ENCODE measurements at regions not wholly inside any gene's neighbourhood (a gene's known extent, or its start where the extent isn't known, plus 50 kb on each side); places are given as distances from the start of the nearest gene placed in this dataset.
"Not testable (repeated sequence)": the region's sequence is repeated elsewhere in the genome, so short reads cannot be mapped to it uniquely, and the experiment has no call there.

DNA sequence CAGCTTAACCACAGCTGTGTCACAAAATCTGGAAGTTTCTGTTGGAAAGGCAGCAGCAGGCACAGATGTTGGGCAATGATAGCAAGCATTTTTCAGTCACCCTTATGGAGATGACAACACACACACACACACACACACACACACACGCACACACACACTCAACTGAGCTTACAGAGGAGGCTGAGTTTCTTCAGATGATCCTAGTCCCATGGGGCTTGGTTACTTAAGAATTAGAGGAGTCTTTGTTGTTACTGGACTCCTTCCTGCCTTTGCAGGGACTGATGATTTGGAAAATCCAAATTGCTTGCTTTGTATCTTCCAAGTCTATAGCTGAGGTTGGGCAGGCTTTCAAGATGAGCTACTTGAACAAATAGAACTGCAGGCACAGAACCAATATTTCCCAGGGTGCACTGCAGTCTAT, 740.1 kb upstream of the PITX2 start:
- DNase-seq = peak; percentile 20
- no peaks in the 10 kb centered on the region for H3K9me3 ChIP-seq
- no peak overlapping the region for H3K4me3 ChIP-seq
- no peaks in the 10 kb centered on the region for H3K36me3 ChIP-seq
- H3K27me3 ChIP-seq = no peaks in the 10 kb centered on the region

DNA sequence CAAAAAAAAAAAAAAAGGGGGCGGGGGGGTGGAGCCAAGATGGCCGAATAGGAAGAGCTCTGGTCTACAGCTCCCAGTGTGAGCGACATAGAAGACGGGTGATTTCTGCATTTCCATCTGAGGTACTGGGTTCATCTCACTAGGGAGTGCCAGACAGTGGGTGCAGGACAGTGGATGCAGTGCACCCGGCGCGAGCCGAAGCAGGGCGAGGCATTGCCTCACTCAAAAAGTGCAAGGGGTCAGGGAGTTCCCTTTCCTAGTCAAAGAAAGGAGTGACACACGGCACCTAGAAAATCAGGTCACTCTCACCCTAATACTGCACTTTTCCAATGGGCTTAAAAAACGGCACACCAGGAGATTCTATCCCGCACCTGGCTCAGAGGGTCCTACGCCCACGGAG, 755.0 kb upstream of the PITX2 start:
- not testable (repeated sequence) for H3K4me3 ChIP-seq, H3K36me3 ChIP-seq, H3K27me3 ChIP-seq, DNase-seq, H3K9me3 ChIP-seq

DNA sequence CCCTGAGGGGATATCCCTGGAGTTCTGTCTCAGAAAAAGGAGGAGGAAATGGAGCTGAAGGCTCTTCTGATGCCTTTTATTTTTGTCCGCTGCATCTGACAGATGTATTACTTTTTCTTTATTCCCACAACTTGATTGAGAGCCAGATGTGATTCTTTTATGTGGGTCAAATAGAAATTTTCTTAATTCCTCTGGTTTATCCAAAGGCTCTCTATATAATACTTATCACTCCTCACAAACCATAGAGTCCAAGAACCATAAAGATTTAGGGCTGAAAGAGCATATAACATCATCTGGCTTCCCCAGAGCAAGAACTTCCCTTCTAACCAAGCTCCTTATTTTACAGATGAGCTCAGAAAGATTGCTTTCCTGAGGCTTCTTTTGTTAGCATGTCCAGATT, 756.7 kb upstream of the FAM241A start:
- no peak for DNase-seq
- no peaks in the 10 kb centered on the region for H3K9me3 ChIP-seq
- H3K36me3 ChIP-seq = no peaks in the 10 kb centered on the region
- no peak overlapping the region for H3K4me3 ChIP-seq
- no peaks in the 10 kb centered on the region for H3K27me3 ChIP-seq

DNA sequence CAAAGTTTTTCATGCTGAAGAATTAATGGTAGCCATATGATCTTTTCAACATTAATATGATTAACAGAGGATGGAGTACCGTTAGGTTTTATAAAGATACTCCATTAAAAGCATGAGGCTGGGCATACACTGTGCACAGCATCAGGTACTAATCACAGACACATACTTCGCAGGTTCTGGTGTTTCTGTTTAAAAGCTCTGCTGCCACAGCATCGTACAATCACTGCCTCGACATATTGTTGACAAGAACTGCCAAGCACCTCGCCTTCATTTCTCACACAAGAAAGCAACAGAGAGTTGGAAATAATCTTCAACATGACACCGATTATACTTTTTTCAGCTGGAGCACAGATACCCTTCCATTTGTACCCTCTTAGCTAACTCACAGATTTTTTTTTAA, 753.4 kb upstream of the FAM241A start:
- H3K36me3 ChIP-seq = no peaks in the 10 kb centered on the region
- no peak for DNase-seq
- H3K4me3 ChIP-seq = no peak overlapping the region
- no peaks in the 10 kb centered on the region for H3K9me3 ChIP-seq
- H3K27me3 ChIP-seq = no peaks in the 10 kb centered on the region

DNA sequence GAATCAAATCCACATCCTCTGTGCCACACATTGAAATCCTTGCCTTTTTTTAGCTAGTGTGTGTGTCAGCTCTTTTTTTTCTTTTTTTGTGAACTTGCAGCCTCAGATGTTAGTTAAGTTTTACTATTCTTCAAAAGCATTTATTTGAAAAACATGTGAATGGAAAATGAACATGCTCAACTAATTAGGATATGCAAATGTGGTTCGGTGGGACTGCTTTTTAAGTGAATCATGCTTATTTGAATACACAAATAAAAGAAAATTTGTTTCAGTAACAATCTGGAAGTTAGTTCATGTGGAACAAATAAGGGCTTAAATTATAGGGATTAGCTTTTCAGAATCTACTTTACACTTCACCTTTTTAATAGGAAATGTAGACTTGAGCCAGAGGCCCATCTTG, 751.5 kb upstream of the FAM241A start:
- Histone ChIP-seq H3K9me3 (no peaks in the 10 kb centered on the region), H3K36me3 (no peaks in the 10 kb centered on the region), H3K27me3 (no peaks in the 10 kb centered on the region), H3K4me3 (no peak overlapping the region)
- DNase-seq = no peak

DNA sequence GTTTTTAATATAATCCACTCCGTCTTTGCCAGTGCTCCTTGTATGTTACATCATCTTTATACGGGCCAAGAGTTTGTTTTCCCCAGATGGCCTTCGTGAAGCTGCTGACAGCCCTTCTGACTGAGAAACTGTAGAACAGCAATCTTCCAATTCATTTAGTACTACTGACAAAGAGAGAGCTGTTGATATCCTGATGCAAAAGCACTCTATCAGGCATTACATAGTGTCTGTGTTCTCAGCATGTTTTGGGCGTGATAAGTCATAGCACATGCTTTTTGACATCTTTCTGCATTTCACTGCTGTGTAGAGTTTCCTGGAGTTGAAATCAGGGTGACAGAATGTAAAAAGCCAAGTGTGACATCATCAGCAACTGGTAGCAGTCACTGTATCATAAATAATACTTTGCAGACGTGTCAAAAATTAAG, 746.3 kb upstream of the FAM241A start:
- no peaks in the 10 kb centered on the region for H3K27me3 ChIP-seq
- no peaks in the 10 kb centered on the region for H3K36me3 ChIP-seq
- no peaks in the 10 kb centered on the region for H3K9me3 ChIP-seq
- DNase-seq = no peak
- no peak overlapping the region for H3K4me3 ChIP-seq

DNA sequence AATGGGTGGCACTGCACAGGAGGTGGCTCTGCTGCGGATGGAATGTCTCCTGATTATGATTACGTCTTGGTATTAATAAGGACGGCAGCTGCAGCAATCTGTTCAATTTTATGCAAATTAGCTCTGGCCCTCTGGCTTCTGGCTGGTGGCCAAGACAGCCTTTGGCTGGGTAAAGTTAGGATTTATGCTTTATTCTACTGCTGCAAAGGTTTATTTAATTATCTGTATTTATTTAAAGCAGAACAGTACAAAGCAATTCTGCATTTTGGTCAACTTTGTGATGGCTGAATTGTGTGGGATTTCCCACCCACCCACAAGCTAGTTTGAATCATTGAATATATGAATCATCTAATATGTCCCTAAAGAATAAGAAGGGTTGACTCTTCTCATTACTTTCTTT, 745.6 kb upstream of the FAM241A start:
- Histone ChIP-seq H3K36me3 (no peaks in the 10 kb centered on the region), H3K27me3 (no peaks in the 10 kb centered on the region), H3K4me3 (no peak overlapping the region), H3K9me3 (no peaks in the 10 kb centered on the region)
- no peak for DNase-seq

DNA sequence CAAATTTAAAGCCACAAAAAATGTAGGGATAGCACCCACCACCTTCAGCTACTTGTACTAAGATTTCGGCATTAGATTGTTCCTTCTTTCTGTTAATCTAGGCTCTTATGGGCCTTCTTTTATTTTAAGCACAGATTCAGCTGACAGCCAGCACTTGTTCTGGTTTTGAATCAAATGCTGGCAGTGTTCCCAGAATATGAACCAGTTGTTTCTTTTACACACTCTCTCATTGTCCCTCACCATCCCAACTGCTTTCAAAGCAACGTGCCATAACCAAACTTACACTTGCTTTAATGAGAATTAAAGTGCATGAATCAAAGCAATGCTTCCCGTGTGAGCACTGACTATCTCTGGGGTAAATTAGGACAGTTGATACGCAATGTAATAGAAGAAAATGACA, 744.5 kb upstream of the FAM241A start:
- H3K9me3 ChIP-seq = no peaks in the 10 kb centered on the region
- no peak for DNase-seq
- H3K4me3 ChIP-seq = no peak overlapping the region
- H3K27me3 ChIP-seq = no peaks in the 10 kb centered on the region
- no peaks in the 10 kb centered on the region for H3K36me3 ChIP-seq

DNA sequence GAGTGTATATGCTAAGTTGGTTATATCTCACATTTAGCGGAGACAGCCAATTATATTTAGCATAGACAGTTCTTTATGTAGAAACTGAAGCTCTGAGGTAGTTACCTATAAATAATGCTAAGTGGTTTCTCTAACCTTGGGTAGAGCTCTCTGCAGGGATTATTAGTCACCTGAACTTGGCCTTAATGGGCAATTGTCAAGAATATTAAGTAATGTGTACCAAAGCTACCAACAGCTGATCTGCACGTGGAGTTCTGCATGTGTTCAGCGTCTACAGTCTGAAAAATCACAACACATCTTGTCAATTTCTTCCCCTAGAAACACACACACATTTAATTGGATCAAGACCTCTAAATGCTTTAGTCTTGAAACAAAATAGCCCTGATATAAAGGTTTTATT, 740.6 kb upstream of the FAM241A start:
- no peaks in the 10 kb centered on the region for H3K36me3 ChIP-seq
- DNase-seq = no peak

DNA sequence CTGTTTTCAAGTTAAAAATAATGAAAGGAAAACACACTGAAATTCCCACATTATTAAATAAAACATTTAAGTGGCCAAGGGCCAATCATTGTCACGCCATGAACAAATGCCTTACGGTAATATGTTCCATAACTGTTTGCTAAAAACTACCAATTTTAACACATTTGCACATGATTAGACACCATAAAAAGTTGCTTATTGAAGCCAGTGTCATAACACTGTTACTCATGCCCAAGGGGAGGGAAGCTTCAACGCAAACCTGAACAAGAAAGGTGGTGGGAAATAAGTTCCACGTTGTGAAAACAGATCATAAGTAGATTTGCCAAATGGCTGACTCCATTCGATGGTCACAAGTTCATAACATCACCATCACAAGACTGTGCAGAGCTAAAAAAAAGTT, 739.3 kb upstream of the FAM241A start:
- H3K27me3 ChIP-seq = no peaks in the 10 kb centered on the region
- DNase-seq = no peak

More for the DNA sequence above, 740.6 kb upstream of the FAM241A start:
- Histone ChIP-seq H3K9me3 (no peaks in the 10 kb centered on the region), H3K27me3 (no peaks in the 10 kb centered on the region), H3K4me3 (no peak overlapping the region)

DNA sequence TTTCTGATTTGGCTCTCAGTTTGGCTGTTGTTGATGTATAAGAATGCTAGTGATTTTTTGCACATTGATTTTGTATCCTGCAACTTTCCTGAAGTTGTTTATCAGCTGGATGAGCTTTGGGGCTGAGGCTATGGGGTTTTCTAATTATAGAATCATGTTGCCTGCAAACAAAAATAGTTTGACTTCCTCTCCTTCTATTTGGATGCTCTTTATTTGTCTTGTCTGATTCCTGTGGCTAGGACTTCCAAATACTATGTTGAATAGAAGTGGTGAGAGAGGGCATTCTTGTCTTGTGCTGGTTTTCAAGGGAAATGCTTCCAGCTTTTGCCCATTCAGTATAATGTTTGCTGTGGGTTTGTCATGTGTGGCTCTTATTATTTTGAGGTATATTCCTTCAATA, 734.7 kb upstream of the FAM241A start:
- H3K27me3 ChIP-seq = no peaks in the 10 kb centered on the region
- H3K9me3 ChIP-seq = no peaks in the 10 kb centered on the region
- no peak for DNase-seq

More for the DNA sequence above, 739.3 kb upstream of the FAM241A start:
- Histone ChIP-seq H3K9me3 (no peaks in the 10 kb centered on the region), H3K4me3 (no peak overlapping the region), H3K36me3 (no peaks in the 10 kb centered on the region)

DNA sequence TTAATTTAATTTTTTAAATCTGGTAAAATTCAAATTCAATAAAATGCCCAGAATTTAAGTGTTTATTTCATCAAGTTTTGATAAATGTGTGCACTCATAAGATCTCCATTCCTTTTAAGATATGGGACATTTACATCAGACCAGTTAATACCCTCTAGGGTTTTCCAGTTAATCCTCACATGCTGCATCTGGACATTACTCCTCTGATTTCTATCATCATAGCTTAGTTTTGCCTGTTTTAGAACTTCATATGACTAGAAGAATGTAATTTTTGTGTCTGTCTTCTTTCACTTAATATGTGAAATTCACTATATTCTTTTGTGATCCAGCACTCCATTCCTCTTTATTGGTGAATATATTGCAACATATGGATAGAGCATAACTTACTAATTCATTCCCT, 727.7 kb upstream of the FAM241A start:
- DNase-seq = no peak

More for the DNA sequence above, 734.7 kb upstream of the FAM241A start:
- no peaks in the 10 kb centered on the region for H3K36me3 ChIP-seq
- no peak overlapping the region for H3K4me3 ChIP-seq

DNA sequence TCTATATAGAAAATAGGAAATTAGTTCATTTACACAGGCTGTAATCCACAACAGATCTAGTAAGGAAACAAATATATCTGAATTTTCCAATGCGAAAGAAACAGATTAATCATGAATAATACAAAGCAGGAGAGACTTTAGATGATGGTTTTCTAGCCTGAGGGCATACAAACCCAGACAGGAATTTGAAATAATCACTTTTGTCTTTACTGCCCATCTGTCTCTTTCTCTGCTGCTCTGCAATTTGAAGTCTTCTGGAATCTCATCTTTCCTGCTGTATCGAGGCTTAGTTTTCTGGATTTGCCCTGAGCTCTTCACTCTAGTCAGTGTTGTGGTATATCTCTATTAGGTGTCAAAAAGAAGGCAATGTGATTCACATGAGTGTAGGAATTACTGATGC, 711.8 kb upstream of the FAM241A start:
- Histone ChIP-seq H3K36me3 (no peaks in the 10 kb centered on the region), H3K27me3 (no peaks in the 10 kb centered on the region), H3K4me3 (no peak overlapping the region), H3K9me3 (no peaks in the 10 kb centered on the region)
- DNase-seq = no peak

More for the DNA sequence above, 727.7 kb upstream of the FAM241A start:
- no peaks in the 10 kb centered on the region for H3K9me3 ChIP-seq
- no peaks in the 10 kb centered on the region for H3K36me3 ChIP-seq
- H3K27me3 ChIP-seq = no peaks in the 10 kb centered on the region
- no peak overlapping the region for H3K4me3 ChIP-seq

DNA sequence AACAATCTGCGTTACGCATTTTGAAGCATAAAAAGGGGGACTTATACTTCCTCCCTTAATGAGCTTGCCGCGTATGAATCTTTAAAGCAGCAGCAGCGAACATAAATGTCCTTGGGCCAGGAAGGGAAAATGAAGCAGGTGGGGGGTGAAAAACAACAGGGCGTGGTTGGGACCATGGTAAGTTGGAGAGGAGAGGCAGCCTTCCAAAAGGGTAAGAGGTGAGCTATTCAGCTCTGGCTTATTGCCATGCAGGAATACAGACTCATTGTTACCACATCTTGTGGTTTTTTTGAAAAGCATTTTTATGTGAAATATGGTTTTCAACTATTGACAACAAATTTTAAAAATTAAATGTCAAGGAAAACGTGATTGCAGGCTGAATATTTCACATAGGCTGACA, 710.7 kb upstream of the FAM241A start:
- DNase-seq = no peak
- Histone ChIP-seq H3K4me3 (no peak overlapping the region), H3K9me3 (no peaks in the 10 kb centered on the region), H3K36me3 (no peaks in the 10 kb centered on the region), H3K27me3 (no peaks in the 10 kb centered on the region)

DNA sequence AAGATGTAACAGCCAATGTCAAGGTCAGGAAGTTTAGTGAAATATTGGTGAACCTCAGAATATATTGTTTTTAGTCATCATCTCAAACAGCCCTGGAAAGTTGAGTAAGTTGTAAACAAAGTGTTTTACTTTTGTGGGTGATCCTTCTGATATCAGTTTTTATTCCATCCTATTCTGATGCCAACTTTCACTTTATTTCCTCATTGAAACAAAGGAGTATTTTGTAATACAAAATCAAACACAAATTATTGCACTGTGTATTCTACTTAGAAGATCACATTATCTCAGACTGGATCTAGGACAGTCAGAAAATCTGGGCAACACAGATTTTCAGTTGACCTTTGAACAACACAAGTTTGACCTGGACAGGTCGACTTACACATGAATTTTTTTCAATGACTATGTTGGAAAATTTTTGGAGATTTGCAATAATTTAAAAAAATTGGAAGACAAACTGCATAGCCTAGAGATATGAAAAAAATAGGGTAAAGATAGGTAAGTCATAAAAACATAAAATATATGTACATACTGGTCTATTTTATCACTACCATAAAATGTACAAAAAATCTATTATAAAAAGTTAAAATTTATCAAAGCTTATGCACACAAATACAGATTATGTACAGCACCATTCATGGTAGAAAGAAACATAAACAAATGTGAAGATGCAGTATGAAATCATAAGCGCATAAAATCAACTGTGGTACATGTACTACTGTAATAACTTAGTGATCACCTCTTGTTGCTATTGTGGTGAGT, 709.1 kb upstream of the FAM241A start:
- H3K27me3 ChIP-seq = no peaks in the 10 kb centered on the region
- H3K36me3 ChIP-seq = no peaks in the 10 kb centered on the region
- H3K4me3 ChIP-seq = no peak overlapping the region
- DNase-seq = no peak
- H3K9me3 ChIP-seq = no peaks in the 10 kb centered on the region

DNA sequence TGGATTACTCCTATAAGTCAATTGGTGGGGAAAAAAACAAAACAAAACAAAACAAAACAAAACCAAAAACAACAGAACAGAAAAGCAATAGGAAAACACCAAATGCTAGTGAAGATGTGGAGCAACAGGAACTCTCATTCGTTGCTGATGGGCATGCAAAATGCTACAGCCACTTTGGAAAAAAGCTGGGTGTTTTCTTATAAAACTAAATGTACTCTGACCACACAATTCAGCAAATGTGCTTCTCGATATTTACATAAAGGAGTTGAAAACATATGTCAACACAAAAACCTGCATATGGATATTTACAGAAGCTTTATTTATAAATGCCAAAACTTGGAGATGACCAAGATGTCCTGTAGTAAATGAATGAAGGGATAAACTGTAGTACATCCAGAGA, 703.6 kb upstream of the FAM241A start:
- no peak overlapping the region for H3K4me3 ChIP-seq
- no peaks in the 10 kb centered on the region for H3K9me3 ChIP-seq
- H3K36me3 ChIP-seq = no peaks in the 10 kb centered on the region
- DNase-seq = no peak
- no peaks in the 10 kb centered on the region for H3K27me3 ChIP-seq

DNA sequence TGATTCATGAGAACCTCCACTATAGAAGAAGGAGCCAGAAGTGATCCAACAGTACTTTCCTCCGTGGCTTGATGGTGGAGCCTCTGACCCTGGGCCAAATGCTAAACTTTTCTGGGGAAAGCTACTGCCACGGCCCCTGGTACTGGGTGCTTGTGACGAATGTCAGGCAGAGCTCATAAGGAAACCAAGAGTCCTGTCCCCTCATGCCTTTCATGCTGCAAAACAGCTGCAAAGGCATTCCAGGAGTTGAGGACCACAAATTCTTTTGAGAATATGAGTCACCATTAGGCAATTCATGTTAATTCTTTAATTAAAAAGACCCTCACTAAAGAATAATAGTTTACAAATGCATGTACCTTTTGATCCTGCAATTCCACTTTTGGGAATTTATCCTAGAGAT, 700.4 kb upstream of the FAM241A start:
- H3K27me3 ChIP-seq, H3K9me3 ChIP-seq, H3K4me3 ChIP-seq, H3K36me3 ChIP-seq, DNase-seq: not testable (repeated sequence)

DNA sequence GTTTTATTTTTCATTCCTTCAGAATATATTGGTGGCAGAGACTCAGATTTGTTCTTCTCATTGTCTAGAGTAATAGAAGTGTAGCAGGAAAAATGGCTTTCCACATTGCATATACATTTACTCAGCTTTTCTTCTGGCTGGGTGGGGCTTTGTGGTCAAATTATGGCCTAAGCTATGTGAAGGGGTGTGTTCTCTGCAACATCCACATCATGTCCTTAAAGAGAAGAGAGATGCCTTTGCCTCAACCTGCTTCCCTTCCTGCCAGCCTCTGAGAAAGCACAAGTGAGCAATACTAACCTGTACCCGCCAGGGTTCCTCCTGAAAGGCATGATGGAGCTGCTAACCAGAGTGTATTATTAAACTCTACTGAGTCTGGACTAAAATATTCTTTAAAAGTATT, 695.6 kb upstream of the FAM241A start:
- DNase-seq = no peak
- Histone ChIP-seq H3K36me3 (no peaks in the 10 kb centered on the region), H3K4me3 (no peak overlapping the region), H3K9me3 (no peaks in the 10 kb centered on the region), H3K27me3 (no peaks in the 10 kb centered on the region)

DNA sequence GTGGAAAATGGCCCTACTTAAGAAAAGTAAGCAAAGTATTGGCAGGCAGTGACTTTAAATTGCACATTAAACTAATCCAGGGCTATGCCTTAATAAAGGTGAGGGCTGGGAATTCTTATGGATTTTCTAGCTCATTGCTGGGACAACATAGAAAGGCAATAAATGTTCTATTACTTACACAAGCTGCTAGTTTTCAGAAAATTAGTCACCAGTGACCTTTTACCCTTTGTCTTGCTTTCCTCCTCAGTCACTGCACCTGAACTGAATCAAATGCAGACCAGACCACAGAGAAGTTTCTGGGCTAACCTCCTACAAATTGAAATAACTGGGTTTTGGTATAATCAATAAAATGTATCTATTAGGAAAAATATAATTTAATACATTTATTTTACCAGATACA, 694.4 kb upstream of the FAM241A start:
- DNase-seq = no peak
- no peak overlapping the region for H3K4me3 ChIP-seq
- H3K9me3 ChIP-seq = no peaks in the 10 kb centered on the region
- H3K27me3 ChIP-seq = no peaks in the 10 kb centered on the region
- H3K36me3 ChIP-seq = no peaks in the 10 kb centered on the region

Measured in MG63 (cell line).